ENCODE measurements at regions not wholly inside any gene's neighbourhood (a gene's known extent, or its start where the extent isn't known, plus 50 kb on each side); places are given as distances from the start of the nearest gene placed in this dataset.

DNA sequence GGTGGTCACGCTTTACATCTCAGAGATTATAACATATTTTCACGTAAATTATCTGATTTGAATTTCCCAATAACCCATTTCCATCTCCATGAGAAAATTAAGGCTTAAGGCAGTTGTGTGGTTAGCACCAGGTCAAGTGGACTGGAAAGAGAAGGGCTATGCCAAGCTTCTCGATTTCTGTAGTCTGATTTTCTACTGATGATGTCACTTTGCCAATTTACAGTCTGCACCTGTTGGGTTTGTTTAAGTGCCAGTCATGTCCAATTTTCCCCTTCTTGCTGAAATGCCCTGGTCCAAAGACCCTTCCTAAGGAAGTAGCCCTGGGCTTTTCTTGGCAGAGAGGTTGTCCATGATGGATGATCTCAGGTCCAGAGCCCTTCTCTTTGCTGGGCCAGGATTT, 562.3 kb upstream of the BTBD3 start:
- Mint-ChIP-seq H3K27ac (no peak overlapping the region), H3K4me1 (peaks cover 28% of the 10 kb centered on the region), H3K27me3 (ENCODE audit: low read depth) (no peaks in the 10 kb centered on the region; the same call in 1 of the 2 replicates), H3K9me3 (peaks cover 12% of the 10 kb centered on the region), H3K36me3 (peaks cover 4% of the 10 kb centered on the region; the same call in 1 of the 2 replicates), H3K4me3 (no peak overlapping the region)
- ChIA-PET POLR2A (no interaction called here), CTCF (no interaction called here)
- TF ChIP-seq, protein P1, sequence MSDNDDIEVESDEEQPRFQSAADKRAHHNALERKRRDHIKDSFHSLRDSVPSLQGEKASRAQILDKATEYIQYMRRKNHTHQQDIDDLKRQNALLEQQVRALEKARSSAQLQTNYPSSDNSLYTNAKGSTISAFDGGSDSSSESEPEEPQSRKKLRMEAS (CRISPR knock-in tag; IDR thresholded peaks at IDR 0.05), result no peak
- TF ChIP-seq, protein P2, sequence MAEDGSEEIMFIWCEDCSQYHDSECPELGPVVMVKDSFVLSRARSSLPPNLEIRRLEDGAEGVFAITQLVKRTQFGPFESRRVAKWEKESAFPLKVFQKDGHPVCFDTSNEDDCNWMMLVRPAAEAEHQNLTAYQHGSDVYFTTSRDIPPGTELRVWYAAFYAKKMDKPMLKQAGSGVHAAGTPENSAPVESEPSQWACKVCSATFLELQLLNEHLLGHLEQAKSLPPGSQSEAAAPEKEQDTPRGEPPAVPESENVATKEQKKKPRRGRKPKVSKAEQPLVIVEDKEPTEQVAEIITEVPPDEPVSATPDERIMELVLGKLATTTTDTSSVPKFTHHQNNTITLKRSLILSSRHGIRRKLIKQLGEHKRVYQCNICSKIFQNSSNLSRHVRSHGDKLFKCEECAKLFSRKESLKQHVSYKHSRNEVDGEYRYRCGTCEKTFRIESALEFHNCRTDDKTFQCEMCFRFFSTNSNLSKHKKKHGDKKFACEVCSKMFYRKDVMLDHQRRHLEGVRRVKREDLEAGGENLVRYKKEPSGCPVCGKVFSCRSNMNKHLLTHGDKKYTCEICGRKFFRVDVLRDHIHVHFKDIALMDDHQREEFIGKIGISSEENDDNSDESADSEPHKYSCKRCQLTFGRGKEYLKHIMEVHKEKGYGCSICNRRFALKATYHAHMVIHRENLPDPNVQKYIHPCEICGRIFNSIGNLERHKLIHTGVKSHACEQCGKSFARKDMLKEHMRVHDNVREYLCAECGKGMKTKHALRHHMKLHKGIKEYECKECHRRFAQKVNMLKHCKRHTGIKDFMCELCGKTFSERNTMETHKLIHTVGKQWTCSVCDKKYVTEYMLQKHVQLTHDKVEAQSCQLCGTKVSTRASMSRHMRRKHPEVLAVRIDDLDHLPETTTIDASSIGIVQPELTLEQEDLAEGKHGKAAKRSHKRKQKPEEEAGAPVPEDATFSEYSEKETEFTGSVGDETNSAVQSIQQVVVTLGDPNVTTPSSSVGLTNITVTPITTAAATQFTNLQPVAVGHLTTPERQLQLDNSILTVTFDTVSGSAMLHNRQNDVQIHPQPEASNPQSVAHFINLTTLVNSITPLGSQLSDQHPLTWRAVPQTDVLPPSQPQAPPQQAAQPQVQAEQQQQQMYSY (CRISPR knock-in tag; IDR thresholded peaks at IDR 0.05), result no peak
- TF ChIP-seq, protein P3, sequence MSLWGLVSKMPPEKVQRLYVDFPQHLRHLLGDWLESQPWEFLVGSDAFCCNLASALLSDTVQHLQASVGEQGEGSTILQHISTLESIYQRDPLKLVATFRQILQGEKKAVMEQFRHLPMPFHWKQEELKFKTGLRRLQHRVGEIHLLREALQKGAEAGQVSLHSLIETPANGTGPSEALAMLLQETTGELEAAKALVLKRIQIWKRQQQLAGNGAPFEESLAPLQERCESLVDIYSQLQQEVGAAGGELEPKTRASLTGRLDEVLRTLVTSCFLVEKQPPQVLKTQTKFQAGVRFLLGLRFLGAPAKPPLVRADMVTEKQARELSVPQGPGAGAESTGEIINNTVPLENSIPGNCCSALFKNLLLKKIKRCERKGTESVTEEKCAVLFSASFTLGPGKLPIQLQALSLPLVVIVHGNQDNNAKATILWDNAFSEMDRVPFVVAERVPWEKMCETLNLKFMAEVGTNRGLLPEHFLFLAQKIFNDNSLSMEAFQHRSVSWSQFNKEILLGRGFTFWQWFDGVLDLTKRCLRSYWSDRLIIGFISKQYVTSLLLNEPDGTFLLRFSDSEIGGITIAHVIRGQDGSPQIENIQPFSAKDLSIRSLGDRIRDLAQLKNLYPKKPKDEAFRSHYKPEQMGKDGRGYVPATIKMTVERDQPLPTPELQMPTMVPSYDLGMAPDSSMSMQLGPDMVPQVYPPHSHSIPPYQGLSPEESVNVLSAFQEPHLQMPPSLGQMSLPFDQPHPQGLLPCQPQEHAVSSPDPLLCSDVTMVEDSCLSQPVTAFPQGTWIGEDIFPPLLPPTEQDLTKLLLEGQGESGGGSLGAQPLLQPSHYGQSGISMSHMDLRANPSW (CRISPR knock-in tag; conservative IDR thresholded peaks at IDR 0.05; ENCODE audit: low read depth), result no peak
- TF ChIP-seq, protein P4, sequence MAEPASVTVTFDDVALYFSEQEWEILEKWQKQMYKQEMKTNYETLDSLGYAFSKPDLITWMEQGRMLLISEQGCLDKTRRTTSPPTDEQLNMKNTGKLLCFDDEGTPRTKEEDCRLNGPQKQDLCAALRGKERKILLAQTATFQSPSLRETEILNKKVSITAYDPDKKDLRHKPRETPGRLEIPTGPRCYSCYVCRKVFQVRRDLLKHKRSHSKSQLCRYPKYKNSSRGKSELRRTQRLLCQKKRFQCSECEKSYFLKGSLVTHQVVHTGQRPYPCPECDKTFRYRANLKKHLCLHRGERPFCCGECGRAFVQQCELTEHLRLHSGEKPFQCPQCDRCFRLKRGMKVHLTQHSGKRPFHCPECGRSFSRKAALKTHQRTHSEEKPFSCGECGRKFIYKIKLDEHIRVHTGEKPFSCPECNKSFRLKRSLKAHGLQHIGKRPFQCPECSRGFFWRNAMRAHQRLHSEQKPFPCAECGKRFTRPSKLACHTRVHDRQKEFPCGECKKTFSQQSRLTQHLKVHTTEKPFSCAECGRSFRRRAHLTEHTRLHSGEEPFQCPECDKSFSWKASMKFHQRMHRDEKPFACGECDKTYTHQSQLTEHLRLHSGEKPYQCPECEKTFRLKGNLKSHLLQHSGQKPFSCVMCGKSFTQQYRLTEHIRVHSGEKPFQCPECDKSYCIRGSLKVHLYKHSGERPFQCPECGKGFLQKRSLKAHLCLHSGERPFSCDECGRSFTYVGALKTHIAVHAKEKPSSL (CRISPR knock-in tag; conservative IDR thresholded peaks at IDR 0.05), result no peak
- TF ChIP-seq SMAD4 (CRISPR knock-in tag; IDR thresholded peaks at IDR 0.05), result no peak
- TF ChIP-seq, protein P5, sequence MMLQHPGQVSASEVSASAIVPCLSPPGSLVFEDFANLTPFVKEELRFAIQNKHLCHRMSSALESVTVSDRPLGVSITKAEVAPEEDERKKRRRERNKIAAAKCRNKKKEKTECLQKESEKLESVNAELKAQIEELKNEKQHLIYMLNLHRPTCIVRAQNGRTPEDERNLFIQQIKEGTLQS (CRISPR knock-in tag; conservative IDR thresholded peaks at IDR 0.05), result no peak
- TF ChIP-seq, protein P6, sequence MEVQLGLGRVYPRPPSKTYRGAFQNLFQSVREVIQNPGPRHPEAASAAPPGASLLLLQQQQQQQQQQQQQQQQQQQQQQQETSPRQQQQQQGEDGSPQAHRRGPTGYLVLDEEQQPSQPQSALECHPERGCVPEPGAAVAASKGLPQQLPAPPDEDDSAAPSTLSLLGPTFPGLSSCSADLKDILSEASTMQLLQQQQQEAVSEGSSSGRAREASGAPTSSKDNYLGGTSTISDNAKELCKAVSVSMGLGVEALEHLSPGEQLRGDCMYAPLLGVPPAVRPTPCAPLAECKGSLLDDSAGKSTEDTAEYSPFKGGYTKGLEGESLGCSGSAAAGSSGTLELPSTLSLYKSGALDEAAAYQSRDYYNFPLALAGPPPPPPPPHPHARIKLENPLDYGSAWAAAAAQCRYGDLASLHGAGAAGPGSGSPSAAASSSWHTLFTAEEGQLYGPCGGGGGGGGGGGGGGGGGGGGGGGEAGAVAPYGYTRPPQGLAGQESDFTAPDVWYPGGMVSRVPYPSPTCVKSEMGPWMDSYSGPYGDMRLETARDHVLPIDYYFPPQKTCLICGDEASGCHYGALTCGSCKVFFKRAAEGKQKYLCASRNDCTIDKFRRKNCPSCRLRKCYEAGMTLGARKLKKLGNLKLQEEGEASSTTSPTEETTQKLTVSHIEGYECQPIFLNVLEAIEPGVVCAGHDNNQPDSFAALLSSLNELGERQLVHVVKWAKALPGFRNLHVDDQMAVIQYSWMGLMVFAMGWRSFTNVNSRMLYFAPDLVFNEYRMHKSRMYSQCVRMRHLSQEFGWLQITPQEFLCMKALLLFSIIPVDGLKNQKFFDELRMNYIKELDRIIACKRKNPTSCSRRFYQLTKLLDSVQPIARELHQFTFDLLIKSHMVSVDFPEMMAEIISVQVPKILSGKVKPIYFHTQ (CRISPR knock-in tag; IDR thresholded peaks at IDR 0.05), result no peak
- TF ChIP-seq EMX1 (CRISPR knock-in tag; IDR thresholded peaks at IDR 0.05), result no peak
- TF ChIP-seq, protein P7, sequence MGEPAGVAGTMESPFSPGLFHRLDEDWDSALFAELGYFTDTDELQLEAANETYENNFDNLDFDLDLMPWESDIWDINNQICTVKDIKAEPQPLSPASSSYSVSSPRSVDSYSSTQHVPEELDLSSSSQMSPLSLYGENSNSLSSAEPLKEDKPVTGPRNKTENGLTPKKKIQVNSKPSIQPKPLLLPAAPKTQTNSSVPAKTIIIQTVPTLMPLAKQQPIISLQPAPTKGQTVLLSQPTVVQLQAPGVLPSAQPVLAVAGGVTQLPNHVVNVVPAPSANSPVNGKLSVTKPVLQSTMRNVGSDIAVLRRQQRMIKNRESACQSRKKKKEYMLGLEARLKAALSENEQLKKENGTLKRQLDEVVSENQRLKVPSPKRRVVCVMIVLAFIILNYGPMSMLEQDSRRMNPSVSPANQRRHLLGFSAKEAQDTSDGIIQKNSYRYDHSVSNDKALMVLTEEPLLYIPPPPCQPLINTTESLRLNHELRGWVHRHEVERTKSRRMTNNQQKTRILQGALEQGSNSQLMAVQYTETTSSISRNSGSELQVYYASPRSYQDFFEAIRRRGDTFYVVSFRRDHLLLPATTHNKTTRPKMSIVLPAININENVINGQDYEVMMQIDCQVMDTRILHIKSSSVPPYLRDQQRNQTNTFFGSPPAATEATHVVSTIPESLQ (CRISPR knock-in tag; IDR thresholded peaks at IDR 0.05), result no peak
- TF ChIP-seq, protein P8, sequence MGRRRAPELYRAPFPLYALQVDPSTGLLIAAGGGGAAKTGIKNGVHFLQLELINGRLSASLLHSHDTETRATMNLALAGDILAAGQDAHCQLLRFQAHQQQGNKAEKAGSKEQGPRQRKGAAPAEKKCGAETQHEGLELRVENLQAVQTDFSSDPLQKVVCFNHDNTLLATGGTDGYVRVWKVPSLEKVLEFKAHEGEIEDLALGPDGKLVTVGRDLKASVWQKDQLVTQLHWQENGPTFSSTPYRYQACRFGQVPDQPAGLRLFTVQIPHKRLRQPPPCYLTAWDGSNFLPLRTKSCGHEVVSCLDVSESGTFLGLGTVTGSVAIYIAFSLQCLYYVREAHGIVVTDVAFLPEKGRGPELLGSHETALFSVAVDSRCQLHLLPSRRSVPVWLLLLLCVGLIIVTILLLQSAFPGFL (CRISPR knock-in tag; IDR thresholded peaks at IDR 0.05; ENCODE audit: borderline replicate concordance), result no peak
- no peak for TF ChIP-seq FOXJ3 (CRISPR knock-in tag; IDR thresholded peaks at IDR 0.05; ENCODE audit: borderline replicate concordance)
- no peak for TF ChIP-seq ZNF671 (CRISPR knock-in tag; IDR thresholded peaks at IDR 0.05)
- TF ChIP-seq MYBL2 (CRISPR knock-in tag; IDR thresholded peaks at IDR 0.05), result no peak
- no peak for TF ChIP-seq JUN (CRISPR knock-in tag; IDR thresholded peaks at IDR 0.05)
- TF ChIP-seq FOXK1 (CRISPR knock-in tag; IDR thresholded peaks at IDR 0.05), result no peak
- no peak for DNase-seq (ENCODE audit: low spot score)
- no peak for ATAC-seq
